Fibroblast of pulmonary artery (primary cell): ENCODE measurements at regions not wholly inside any gene's neighbourhood (a gene's known extent, or its start where the extent isn't known, plus 50 kb on each side); places are given as distances from the start of the nearest gene placed in this dataset.

ENCODE experiments used
- DNase-seq: peaks from one replicate; pipeline ENCODE4 v3.0.0-alpha.2; 2010; ENCODE audit warnings: low read depth
- H3K4me3 ChIP-seq: replicated peaks from 2 replicates; pipeline ENCODE4 v1.5.1; 2011; ENCODE audit warnings: low read depth, mild to moderate bottlenecking, control low read depth, low read length, moderate library complexity
- TF ChIP-seq, protein P1 (sequence below): IDR thresholded peaks from 2 replicates; pipeline ENCODE4 v1.5.1; 2011; ENCODE audit warnings: mild to moderate bottlenecking, control low read depth, low read length, inconsistent platforms; ENCODE audit errors: missing control alignments

DNA sequence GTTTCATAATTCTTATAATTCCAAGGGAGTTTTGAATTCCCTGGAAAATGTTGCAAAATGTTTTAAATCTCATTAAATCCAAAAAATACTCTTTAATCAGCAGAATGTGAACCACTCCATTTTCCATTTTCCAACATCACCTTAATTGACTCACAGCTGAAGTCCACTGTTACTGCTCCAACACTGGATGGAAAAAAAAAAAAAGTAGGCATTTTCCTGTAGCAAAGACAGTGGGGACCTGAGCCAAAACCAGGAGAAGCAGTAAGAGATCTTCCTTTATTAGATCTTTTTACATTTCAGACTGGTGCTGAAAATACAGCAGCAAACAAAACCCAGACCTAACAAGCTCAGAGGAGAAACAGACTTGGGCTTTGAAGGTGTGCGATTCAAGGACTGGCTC is 62.4 kb upstream of the SPATS2L start:
- TF ChIP-seq, protein P1, sequence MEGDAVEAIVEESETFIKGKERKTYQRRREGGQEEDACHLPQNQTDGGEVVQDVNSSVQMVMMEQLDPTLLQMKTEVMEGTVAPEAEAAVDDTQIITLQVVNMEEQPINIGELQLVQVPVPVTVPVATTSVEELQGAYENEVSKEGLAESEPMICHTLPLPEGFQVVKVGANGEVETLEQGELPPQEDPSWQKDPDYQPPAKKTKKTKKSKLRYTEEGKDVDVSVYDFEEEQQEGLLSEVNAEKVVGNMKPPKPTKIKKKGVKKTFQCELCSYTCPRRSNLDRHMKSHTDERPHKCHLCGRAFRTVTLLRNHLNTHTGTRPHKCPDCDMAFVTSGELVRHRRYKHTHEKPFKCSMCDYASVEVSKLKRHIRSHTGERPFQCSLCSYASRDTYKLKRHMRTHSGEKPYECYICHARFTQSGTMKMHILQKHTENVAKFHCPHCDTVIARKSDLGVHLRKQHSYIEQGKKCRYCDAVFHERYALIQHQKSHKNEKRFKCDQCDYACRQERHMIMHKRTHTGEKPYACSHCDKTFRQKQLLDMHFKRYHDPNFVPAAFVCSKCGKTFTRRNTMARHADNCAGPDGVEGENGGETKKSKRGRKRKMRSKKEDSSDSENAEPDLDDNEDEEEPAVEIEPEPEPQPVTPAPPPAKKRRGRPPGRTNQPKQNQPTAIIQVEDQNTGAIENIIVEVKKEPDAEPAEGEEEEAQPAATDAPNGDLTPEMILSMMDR: no peak
- no peak for DNase-seq
- no peak overlapping the region for H3K4me3 ChIP-seq

DNA sequence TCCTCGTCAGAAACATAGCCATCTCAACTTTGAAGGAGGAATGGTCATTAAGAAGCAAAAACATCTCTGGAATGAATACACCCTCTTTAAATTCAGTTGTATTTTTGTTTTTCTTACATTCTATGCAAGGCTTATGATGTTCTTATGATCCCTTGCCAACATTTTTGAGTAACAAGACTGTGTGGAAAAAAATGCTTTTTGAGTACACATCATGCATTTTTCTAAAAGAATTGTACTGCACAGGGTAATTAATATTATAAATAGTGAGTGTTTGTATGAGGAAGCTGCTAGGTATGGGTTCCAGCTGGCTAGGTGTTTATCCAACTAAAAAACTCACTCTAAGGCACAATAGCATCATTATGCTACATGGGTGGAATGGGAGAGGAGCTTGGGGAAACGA is 59.0 kb upstream of the SPATS2L start:
- H3K4me3 ChIP-seq: no peak overlapping the region
- peak; percentile 30 for DNase-seq
- TF ChIP-seq, protein P1: no peak

DNA sequence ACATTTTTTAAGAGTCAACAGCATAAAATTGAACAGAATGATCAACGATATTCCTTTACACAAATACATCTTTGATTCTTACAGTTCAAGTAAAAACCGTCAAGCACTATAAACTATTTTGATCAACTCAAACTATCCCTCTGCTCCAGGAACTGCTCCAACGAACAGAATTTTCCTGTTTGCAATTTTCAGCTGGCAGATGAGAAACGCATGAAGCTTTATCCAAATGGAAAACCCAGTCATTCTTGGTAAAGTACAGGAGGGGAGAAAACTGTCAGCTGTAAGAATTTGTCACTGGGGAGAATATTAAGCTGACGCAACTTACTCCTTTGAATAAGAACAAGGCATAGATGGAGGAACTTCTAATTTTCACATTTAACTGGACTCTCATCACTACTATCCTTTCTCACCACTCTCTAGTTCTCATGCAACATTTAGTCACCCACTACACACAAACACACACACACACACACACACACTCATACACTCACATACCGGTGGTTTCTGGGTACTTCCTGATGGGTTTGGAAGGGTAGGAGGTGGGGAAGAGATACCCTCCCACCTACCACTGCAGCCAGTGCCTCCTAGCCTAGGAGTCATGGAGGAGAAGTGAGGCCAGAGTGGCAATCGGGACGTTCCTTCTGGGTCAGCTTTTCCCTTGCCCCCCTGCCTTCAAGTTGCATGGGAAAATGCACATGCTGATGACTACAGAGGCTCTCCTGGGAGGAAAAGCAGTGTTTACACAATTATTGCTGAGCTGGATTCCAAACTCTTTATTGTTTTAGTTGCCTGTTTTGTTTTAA is 54.0 kb upstream of the SPATS2L start:
- peak; percentile 70 for DNase-seq
- no peak overlapping the region for H3K4me3 ChIP-seq
- TF ChIP-seq, protein P1: no peak

DNA sequence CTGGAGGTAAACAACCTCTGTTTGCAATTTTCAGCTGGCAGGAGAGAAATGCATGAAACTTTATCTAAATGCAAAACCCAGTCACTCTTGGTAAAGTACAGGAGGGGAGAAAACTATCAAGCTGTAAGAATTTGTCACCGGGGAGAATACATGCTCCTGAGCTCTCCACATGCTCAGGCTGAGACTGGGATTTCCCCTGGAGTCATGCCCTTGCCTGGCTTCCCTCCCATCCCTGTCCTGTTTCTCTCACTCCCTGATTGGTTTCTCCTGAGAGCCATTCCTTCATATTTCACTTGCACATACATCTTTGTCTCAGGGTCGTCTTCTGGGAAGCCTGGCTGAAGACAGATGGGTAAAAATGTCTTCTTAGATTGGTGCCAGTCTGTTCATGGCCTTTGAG is 52.9 kb upstream of the SPATS2L start:
- no peak overlapping the region for H3K4me3 ChIP-seq
- peak; percentile 43 for DNase-seq
- TF ChIP-seq, protein P1: no peak

DNA sequence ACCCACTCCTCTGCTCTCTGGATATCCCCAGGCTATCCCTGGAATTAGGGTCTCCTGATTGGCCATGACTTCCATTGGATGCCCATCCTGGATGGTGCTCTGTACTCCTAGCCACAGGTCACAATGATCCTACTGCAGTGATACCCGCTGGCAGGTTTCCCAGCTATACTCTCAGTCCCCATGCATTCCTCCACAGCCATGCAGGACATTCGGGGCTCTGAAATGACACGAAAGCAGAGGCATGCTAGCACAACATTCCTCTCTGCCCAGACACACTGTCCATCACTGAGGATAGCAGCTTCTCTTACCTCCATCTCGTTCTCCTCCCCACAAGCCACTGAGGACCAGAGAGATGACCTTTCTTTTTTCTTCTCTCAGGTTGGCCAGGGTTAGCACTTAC is 51.7 kb upstream of the SPATS2L start:
- no peak overlapping the region for H3K4me3 ChIP-seq
- DNase-seq: no peak
- TF ChIP-seq, protein P1: no peak

DNA sequence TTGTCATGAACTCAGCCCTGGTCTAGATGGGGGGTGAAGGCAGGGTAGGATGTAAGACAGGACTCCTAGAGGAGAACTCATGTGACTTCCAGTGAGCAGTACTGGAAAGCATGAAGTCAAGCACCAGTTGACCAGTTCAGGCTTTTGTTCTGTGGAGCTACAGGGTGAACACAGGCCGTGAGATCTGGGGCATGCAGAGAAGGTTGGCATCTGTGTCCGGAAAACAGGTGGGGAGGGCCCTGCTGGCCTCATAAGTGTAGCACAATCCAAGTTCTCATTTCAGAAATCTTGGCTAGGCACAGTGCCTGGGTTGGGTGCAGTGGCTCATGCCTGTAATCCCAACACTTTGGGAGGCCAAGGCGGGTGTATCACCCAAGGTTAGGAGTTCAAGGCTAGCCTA is 50.9 kb upstream of the SPATS2L start:
- TF ChIP-seq, protein P1: no peak

More for the DNA sequence above, 50.9 kb upstream of the SPATS2L start:
- DNase-seq: no peak
- no peak overlapping the region for H3K4me3 ChIP-seq
